Suprapubic skin (tissue), 4 donors: ENCODE measurements at regions not wholly inside any gene's neighbourhood (a gene's known extent, or its start where the extent isn't known, plus 50 kb on each side); places are given as distances from the start of the nearest gene placed in this dataset.

Experiments used
- DNase-seq, 2 donors: peaks; one replicate each; pipeline ENCODE4 v3.0.0-alpha.2; 2019; ENCODE audit warnings: low spot score in 2 of 2
- H3K27ac ChIP-seq: fragments of 200-600 bp; sonication (generic); one replicate; pipeline ENCODE4 v1.5.1; 2019
- H3K27me3 ChIP-seq: fragments of 200-600 bp; sonication (generic); one replicate; pipeline ENCODE4 v1.5.1; 2019
- H3K36me3 ChIP-seq: fragments of 200-600 bp; sonication (generic); one replicate; pipeline ENCODE4 v1.5.1; 2019
- H3K4me1 ChIP-seq: fragments of 200-600 bp; sonication (generic); one replicate; pipeline ENCODE4 v1.5.1; 2019
- H3K4me3 ChIP-seq: fragments of 200-600 bp; sonication (generic); one replicate; pipeline ENCODE4 v1.5.1; 2019; ENCODE audit warnings: mild to moderate bottlenecking
- H3K9me3 ChIP-seq: fragments of 200-600 bp; sonication (generic); one replicate; pipeline ENCODE4 v1.5.1; 2019
- CTCF ChIP-seq, 2 donors: fragments of 200-600 bp in 1 of 2; fragments of 450-650 bp in 1 of 2; sonication (generic) in 1 of 2; IDR thresholded peaks; one replicate each; pipeline ENCODE4 v1.5.1; 2016 to 2019; ENCODE audit warnings: antibody characterized with exemption in 2 of 2, mild to moderate bottlenecking in 1 of 2, moderate library complexity in 1 of 2
- EP300 ChIP-seq: sonication (generic); formaldehyde crosslinking; IDR thresholded peaks from one replicate; pipeline ENCODE4 v1.6.1; 2017; ENCODE audit warnings: antibody characterized with exemption
- POLR2A ChIP-seq, 2 donors: fragments of 450-650 bp; IDR thresholded peaks; one replicate each; pipeline ENCODE4 v1.6.1; 2017; ENCODE audit warnings: antibody characterized with exemption in 2 of 2, mild to moderate bottlenecking in 2 of 2, moderate library complexity in 2 of 2
- POLR2AphosphoS5 ChIP-seq, 3 donors: sonication (generic); formaldehyde crosslinking; IDR thresholded peaks; one replicate each; pipeline ENCODE4 v1.6.1; 2017; ENCODE audit warnings: antibody characterized with exemption in 3 of 3
- WGBS: methylation state at CpG from one replicate; pipeline ENCODE4 v1.1.5; 2018; 5-methylcytosine and 5-hydroxymethylcytosine counted together

GRCh38 chr14:87799400-87799799 lies 193.6 kb downstream of the GALC start:
- Histone ChIP-seq H3K4me1 (no peaks in the 10 kb centered on the region), H3K4me3 (no peak overlapping the region), H3K27me3 (no peaks in the 10 kb centered on the region), H3K36me3 (no peaks in the 10 kb centered on the region), H3K9me3 (no peaks in the 10 kb centered on the region), H3K27ac (no peak overlapping the region)
- DNase-seq = no peak
- TF ChIP-seq POLR2A (IDR thresholded peaks at IDR 0.05) = no peak
- TF ChIP-seq EP300 = no peak
- TF ChIP-seq POLR2AphosphoS5 (IDR thresholded peaks at IDR 0.05) = no peak
- no peak for TF ChIP-seq CTCF (IDR thresholded peaks at IDR 0.05)
- WGBS = 82% methylated on average over 3 of the region's 3 CpGs

GRCh38 chr14:87797001-87797400 lies 196.0 kb downstream of the GALC start:
- H3K9me3 ChIP-seq = no peaks in the 10 kb centered on the region
- WGBS = 79% methylated on average over 7 of the region's 7 CpGs
- H3K27ac ChIP-seq = no peak overlapping the region
- H3K4me1 ChIP-seq = no peaks in the 10 kb centered on the region
- H3K27me3 ChIP-seq = no peaks in the 10 kb centered on the region
- H3K36me3 ChIP-seq = no peaks in the 10 kb centered on the region
- no peak for DNase-seq
- no peak overlapping the region for H3K4me3 ChIP-seq
- TF ChIP-seq POLR2A (IDR thresholded peaks at IDR 0.05) (no peak), EP300 (no peak), CTCF (IDR thresholded peaks at IDR 0.05) (no peak), POLR2AphosphoS5 (IDR thresholded peaks at IDR 0.05) (no peak)

- no peaks in the 10 kb centered on the region for H3K27me3 ChIP-seq
- no peak for TF ChIP-seq POLR2A (IDR thresholded peaks at IDR 0.05)
- no peak for TF ChIP-seq EP300
- no peak for TF ChIP-seq POLR2AphosphoS5 (IDR thresholded peaks at IDR 0.05)
- no peak for TF ChIP-seq CTCF (IDR thresholded peaks at IDR 0.05)
- H3K27ac ChIP-seq = no peak overlapping the region
- H3K9me3 ChIP-seq = no peaks in the 10 kb centered on the region
- WGBS = 79% methylated on average over 2 of the region's 2 CpGs
- DNase-seq = no peak
- H3K36me3 ChIP-seq = no peaks in the 10 kb centered on the region
- no peaks in the 10 kb centered on the region for H3K4me1 ChIP-seq
- no peak overlapping the region for H3K4me3 ChIP-seq
These were observed 198.4 kb downstream of the GALC start for GRCh38 chr14:87794561-87794960.

- Histone ChIP-seq H3K4me1 (no peaks in the 10 kb centered on the region), H3K36me3 (no peaks in the 10 kb centered on the region), H3K9me3 (peaks cover 2% of the 10 kb centered on the region), H3K27me3 (no peaks in the 10 kb centered on the region), H3K4me3 (no peak overlapping the region), H3K27ac (no peak overlapping the region)
- TF ChIP-seq EP300 = no peak
- DNase-seq = no peak
- 74% methylated on average over 3 of the region's 3 CpGs for WGBS
These were observed 207.1 kb downstream of the GALC start for GRCh38 chr14:87785897-87786296.

- no peak for TF ChIP-seq POLR2AphosphoS5 (IDR thresholded peaks at IDR 0.05)
- no peak for TF ChIP-seq CTCF (IDR thresholded peaks at IDR 0.05)
- no peak for TF ChIP-seq POLR2A (IDR thresholded peaks at IDR 0.05)
- no peak for TF ChIP-seq EP300
- no peaks in the 10 kb centered on the region for H3K27me3 ChIP-seq
- no peak overlapping the region for H3K27ac ChIP-seq
- peaks cover 2% of the 10 kb centered on the region for H3K9me3 ChIP-seq
- WGBS = 67% methylated on average over 1 of the region's 1 CpG
- no peaks in the 10 kb centered on the region for H3K36me3 ChIP-seq
- no peak for DNase-seq
- H3K4me3 ChIP-seq = no peak overlapping the region
- no peaks in the 10 kb centered on the region for H3K4me1 ChIP-seq
These were observed 208.6 kb downstream of the GALC start for GRCh38 chr14:87784386-87784785.

- H3K4me1 ChIP-seq = no peaks in the 10 kb centered on the region
- H3K9me3 ChIP-seq = peaks cover 2% of the 10 kb centered on the region
- no peak overlapping the region for H3K27ac ChIP-seq
- H3K4me3 ChIP-seq = no peak overlapping the region
- H3K36me3 ChIP-seq = no peaks in the 10 kb centered on the region
- 75% methylated on average over 2 of the region's 2 CpGs for WGBS
- no peaks in the 10 kb centered on the region for H3K27me3 ChIP-seq
- TF ChIP-seq POLR2A (IDR thresholded peaks at IDR 0.05) (no peak), EP300 (no peak)
- no peak for DNase-seq
These were observed 209.9 kb downstream of the GALC start for GRCh38 chr14:87783071-87783470.
